SK-MEL-5 (cell line): ENCODE measurements at regions not wholly inside any gene's neighbourhood (a gene's known extent, or its start where the extent isn't known, plus 50 kb on each side); places are given as distances from the start of the nearest gene placed in this dataset.

Source experiments
- DNase-seq: peaks from one replicate; pipeline ENCODE4 v3.0.0-alpha.2; 2016; ENCODE audit warnings: low read depth, low spot score
- in situ Hi-C: cut with HindIII; loops from 2 replicates; pipeline ENCODE4 v1.10.0; 2016; ENCODE audit warnings: low sequenced_read_pairs, high pct_unique_total_duplicates, low pct_unique_long_range_greater_than_20kb

GRCh38 chr11:115930886-115931547 lies 426.8 kb upstream of the CADM1 start:
- peak; percentile 69 for DNase-seq
- in situ Hi-C loops: no loop called here

GRCh38 chr11:115930291-115930690 lies 426.1 kb upstream of the CADM1 start:
- DNase-seq: peak; percentile 14
- in situ Hi-C loops: no loop called here

GRCh38 chr11:115929618-115930129 lies 425.5 kb upstream of the CADM1 start:
- DNase-seq: no peak
- in situ Hi-C loops: no loop called here

- in situ Hi-C loops: no loop called here
- DNase-seq: no peak
Observed at GRCh38 chr11:115928811-115929210, 424.6 kb upstream of the CADM1 start.

GRCh38 chr11:115927823-115928329 lies 423.7 kb upstream of the CADM1 start:
- DNase-seq: no peak
- in situ Hi-C loops: no loop called here

- no peak for DNase-seq
- in situ Hi-C loops: no loop called here
Observed at GRCh38 chr11:115926601-115927000, 422.4 kb upstream of the CADM1 start.

- in situ Hi-C loops: no loop called here
- DNase-seq: no peak
Observed at GRCh38 chr11:115926138-115926537, 421.9 kb upstream of the CADM1 start.

- in situ Hi-C loops: no loop called here
- no peak for DNase-seq
Observed at GRCh38 chr11:115925568-115926090, 421.4 kb upstream of the CADM1 start.

- in situ Hi-C loops: no loop called here
- no peak for DNase-seq
Observed at GRCh38 chr11:115924744-115925567, 420.7 kb upstream of the CADM1 start.

- in situ Hi-C loops: no loop called here
- DNase-seq: no peak
Observed at GRCh38 chr11:115922876-115923275, 418.7 kb upstream of the CADM1 start.

- DNase-seq: no peak
- in situ Hi-C loops: no loop called here
Observed at GRCh38 chr11:115921986-115922385, 417.8 kb upstream of the CADM1 start.

- DNase-seq: no peak
- in situ Hi-C loops: no loop called here
Observed at GRCh38 chr11:115921540-115921939, 417.3 kb upstream of the CADM1 start.

GRCh38 chr11:115920841-115921480 lies 416.7 kb upstream of the CADM1 start:
- no peak for DNase-seq
- in situ Hi-C loops: no loop called here

GRCh38 chr11:115920092-115920461 lies 415.9 kb upstream of the CADM1 start:
- in situ Hi-C loops: no loop called here
- DNase-seq: peak; percentile 45

- in situ Hi-C loops: no loop called here
- peak; percentile 9 for DNase-seq
Observed at GRCh38 chr11:115919341-115920091, 415.3 kb upstream of the CADM1 start.

- in situ Hi-C loops: no loop called here
- no peak for DNase-seq
Observed at GRCh38 chr11:115918576-115918975, 414.4 kb upstream of the CADM1 start.

- no peak for DNase-seq
Observed at GRCh38 chr11:115916608-115917007, 412.4 kb upstream of the CADM1 start.

More at GRCh38 chr11:115916608-115917007, 412.4 kb upstream of the CADM1 start:
- in situ Hi-C loops: no loop called here
